Gastrocnemius medialis (tissue), 4 donors: ENCODE measurements at regions not wholly inside any gene's neighbourhood (a gene's known extent, or its start where the extent isn't known, plus 50 kb on each side); places are given as distances from the start of the nearest gene placed in this dataset.

Source experiments
- ATAC-seq, 2 donors: fragments of 150-250 bp; one replicate each; pipeline ENCODE4 v1.9.1; 2016
- DNase-seq, 2 donors: peaks; one replicate each; pipeline ENCODE4 v3.0.0-alpha.2; 2019
- H3K27ac ChIP-seq, 4 donors: fragments of 200-600 bp; sonication (generic); 1 replicate in 1 of 4; 2 replicates in 3 of 4; pipeline ENCODE4 v1.5.1; 2016 to 2018; ENCODE audit warnings: mild to moderate bottlenecking in 2 of 4, moderate library complexity in 1 of 4
- H3K27me3 ChIP-seq, 3 donors: fragments of 200-600 bp; sonication (generic) in 2 of 3; 1 replicate in 1 of 3; 2 replicates in 2 of 3; pipeline versions ENCODE4 v1.5.1 to v1.6.0; 2016 to 2019; ENCODE audit warnings: mild to moderate bottlenecking in 1 of 3, moderate library complexity in 1 of 3
- H3K36me3 ChIP-seq, 2 donors: fragments of 200-600 bp; sonication (generic) in 1 of 2; one replicate each; pipeline ENCODE4 v1.5.1; 2017 to 2018
- H3K4me1 ChIP-seq, 2 donors: fragments of 200-600 bp; sonication (generic) in 1 of 2; one replicate each; pipeline ENCODE4 v1.5.1; 2016 to 2017; ENCODE audit warnings: mild to moderate bottlenecking in 2 of 2
- H3K4me3 ChIP-seq, 4 donors: fragments of 200-600 bp; sonication (generic) in 3 of 4; 1 replicate in 1 of 4; 2 replicates in 3 of 4; pipeline ENCODE4 v1.5.1; 2016 to 2019; ENCODE audit warnings: mild to moderate bottlenecking in 2 of 4
- H3K9me3 ChIP-seq, 3 donors: fragments of 200-600 bp; sonication (generic) in 2 of 3; 1 replicate in 1 of 3; 2 replicates in 2 of 3; pipeline ENCODE4 v1.5.1; 2016 to 2019
- POLR2A ChIP-seq, 2 donors: fragments of 450-650 bp; IDR thresholded peaks; one replicate each; pipeline ENCODE4 v1.6.1; 2017; ENCODE audit warnings: antibody characterized with exemption in 2 of 2, mild to moderate bottlenecking in 2 of 2, moderate library complexity in 2 of 2
- in situ Hi-C, 4 donors: fragments of 200-750 bp; cut with MboI; loops; one replicate each; pipeline versions ENCODE4 v1.15.0 to v1.8.0; 2017; ENCODE audit warnings: low sequenced_read_pairs in 4 of 4
- intact Hi-C: fragments of 100-400 bp; cut with DNase I; formaldehyde crosslinking; loops from one replicate; pipeline ENCODE4 v1.15.1; 2023; ENCODE audit warnings: low total_unique reads
- TF ChIP-seq, protein P1 (sequence below), 5 experiments: fragments of 450-650 bp in 3 of 5; fragments of 200-600 bp in 2 of 5; sonication (generic) in 2 of 5; IDR thresholded peaks in 4 of 5; conservative IDR thresholded peaks in 1 of 5; 1 replicate in 4 of 5; 2 replicates in 1 of 5; pipeline ENCODE4 v1.5.1; 2016 to 2019; ENCODE audit warnings: antibody characterized with exemption in 5 of 5, mild to moderate bottlenecking in 3 of 5, moderate library complexity in 3 of 5

GRCh38 chr13:50733392-50733791 lies 110.1 kb downstream of the DLEU7 start:
- in situ Hi-C loops (no loop called here), intact Hi-C loops (loop anchor here (5.0 kb wide), 1 partner anchor 51 kb away; no protein-coding TSS in a partner anchor)
- Histone ChIP-seq H3K27me3 (no peaks in the 10 kb centered on the region), H3K4me1 (no peaks in the 10 kb centered on the region), H3K36me3 (no peaks in the 10 kb centered on the region), H3K27ac (no peak overlapping the region), H3K4me3 (no peak overlapping the region), H3K9me3 (no peaks in the 10 kb centered on the region)
- ATAC-seq (no peak), DNase-seq (no peak)
- TF ChIP-seq POLR2A (IDR thresholded peaks at IDR 0.05): no peak
- TF ChIP-seq, protein P1, sequence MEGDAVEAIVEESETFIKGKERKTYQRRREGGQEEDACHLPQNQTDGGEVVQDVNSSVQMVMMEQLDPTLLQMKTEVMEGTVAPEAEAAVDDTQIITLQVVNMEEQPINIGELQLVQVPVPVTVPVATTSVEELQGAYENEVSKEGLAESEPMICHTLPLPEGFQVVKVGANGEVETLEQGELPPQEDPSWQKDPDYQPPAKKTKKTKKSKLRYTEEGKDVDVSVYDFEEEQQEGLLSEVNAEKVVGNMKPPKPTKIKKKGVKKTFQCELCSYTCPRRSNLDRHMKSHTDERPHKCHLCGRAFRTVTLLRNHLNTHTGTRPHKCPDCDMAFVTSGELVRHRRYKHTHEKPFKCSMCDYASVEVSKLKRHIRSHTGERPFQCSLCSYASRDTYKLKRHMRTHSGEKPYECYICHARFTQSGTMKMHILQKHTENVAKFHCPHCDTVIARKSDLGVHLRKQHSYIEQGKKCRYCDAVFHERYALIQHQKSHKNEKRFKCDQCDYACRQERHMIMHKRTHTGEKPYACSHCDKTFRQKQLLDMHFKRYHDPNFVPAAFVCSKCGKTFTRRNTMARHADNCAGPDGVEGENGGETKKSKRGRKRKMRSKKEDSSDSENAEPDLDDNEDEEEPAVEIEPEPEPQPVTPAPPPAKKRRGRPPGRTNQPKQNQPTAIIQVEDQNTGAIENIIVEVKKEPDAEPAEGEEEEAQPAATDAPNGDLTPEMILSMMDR (IDR thresholded peaks at IDR 0.05 in 4 of 5, conservative IDR thresholded peaks at IDR 0.05 in 1 of 5): no peak

GRCh38 chr13:50735071-50735470 lies 108.4 kb downstream of the DLEU7 start:
- TF ChIP-seq POLR2A (IDR thresholded peaks at IDR 0.05): no peak
- TF ChIP-seq, protein P1 (IDR thresholded peaks at IDR 0.05 in 4 of 5, conservative IDR thresholded peaks at IDR 0.05 in 1 of 5): no peak
- no peaks in the 10 kb centered on the region for H3K27me3 ChIP-seq
- in situ Hi-C loops (no loop called here), intact Hi-C loops (no loop called here)
- ATAC-seq: no peak
- no peak overlapping the region for H3K27ac ChIP-seq
- no peaks in the 10 kb centered on the region for H3K9me3 ChIP-seq
- no peaks in the 10 kb centered on the region for H3K4me1 ChIP-seq
- no peaks in the 10 kb centered on the region for H3K36me3 ChIP-seq
- DNase-seq: no peak
- H3K4me3 ChIP-seq: no peak overlapping the region

DNA sequence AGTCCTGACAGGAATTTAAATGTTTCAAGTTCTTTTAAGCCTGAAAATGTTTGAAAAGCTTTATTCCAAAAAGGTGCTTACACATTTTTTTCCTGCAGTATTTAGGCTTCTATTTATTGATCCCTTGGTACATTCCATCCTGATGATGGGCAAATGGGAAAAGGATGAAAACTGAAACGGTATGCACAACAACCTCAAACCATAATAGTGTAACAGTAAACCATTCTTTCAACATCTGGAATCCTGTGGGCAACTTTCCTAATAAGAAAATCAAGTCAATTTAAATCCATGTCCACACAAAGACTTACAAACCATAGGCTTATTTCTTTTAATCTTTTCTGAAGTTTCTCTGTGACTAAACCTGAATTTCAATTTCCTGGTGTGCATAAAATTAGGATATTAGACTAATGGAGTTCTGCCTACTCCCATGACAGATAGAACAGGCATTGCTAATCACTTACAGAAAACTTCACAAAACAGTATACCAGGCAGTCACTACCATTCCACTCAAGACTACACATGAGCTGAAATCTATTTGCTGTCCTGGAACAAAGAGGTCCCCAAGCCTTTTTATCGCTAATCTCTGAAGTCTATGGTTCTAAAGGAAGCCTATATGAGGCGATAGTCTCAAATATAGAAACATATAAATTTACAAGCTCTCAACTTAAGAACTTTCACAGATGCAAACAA lies 103.3 kb downstream of the DLEU7 start:
- no peaks in the 10 kb centered on the region for H3K36me3 ChIP-seq
- no peak overlapping the region for H3K27ac ChIP-seq
- no peaks in the 10 kb centered on the region for H3K9me3 ChIP-seq
- TF ChIP-seq POLR2A (IDR thresholded peaks at IDR 0.05): no peak
- TF ChIP-seq, protein P1 (IDR thresholded peaks at IDR 0.05 in 4 of 5, conservative IDR thresholded peaks at IDR 0.05 in 1 of 5): no peak
- in situ Hi-C loops: no loop called here
- no peak for DNase-seq
- H3K27me3 ChIP-seq: no peaks in the 10 kb centered on the region
- no peak for ATAC-seq
- H3K4me1 ChIP-seq: no peaks in the 10 kb centered on the region
- H3K4me3 ChIP-seq: no peak overlapping the region
- intact Hi-C loops: no loop called here

- Histone ChIP-seq H3K36me3 (no peaks in the 10 kb centered on the region), H3K4me1 (no peaks in the 10 kb centered on the region), H3K9me3 (no peaks in the 10 kb centered on the region), H3K4me3 (no peak overlapping the region), H3K27ac (no peak overlapping the region), H3K27me3 (no peaks in the 10 kb centered on the region)
- intact Hi-C loops (no loop called here), in situ Hi-C loops (no loop called here)
- ATAC-seq: no peak
- no peak for TF ChIP-seq POLR2A (IDR thresholded peaks at IDR 0.05)
- TF ChIP-seq, protein P1 (IDR thresholded peaks at IDR 0.05 in 4 of 5, conservative IDR thresholded peaks at IDR 0.05 in 1 of 5): no peak
- DNase-seq: no peak
These were observed 101.1 kb downstream of the DLEU7 start for GRCh38 chr13:50742353-50742752.

DNA sequence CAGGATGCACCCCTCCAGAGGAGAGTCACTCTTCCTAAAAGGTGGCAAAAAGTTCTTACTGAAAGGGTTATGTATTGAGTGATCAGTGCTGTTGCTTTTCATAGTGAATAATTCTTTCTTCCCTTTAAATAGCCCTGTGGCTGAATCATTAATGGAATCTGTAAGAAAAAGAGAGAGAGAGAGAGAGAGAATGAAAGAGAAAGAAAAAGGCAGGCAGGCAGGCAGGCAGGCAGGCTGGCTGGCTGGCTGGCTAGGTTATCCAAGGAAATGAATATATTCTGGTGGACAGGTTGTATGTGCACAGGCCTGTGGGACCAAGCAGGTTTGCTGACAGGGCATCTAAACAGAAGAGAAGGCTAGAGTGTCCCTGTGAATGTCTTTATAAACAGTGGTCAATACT lies 100.5 kb downstream of the DLEU7 start:
- DNase-seq: no peak
- Histone ChIP-seq H3K27ac (no peak overlapping the region), H3K4me1 (no peaks in the 10 kb centered on the region), H3K4me3 (no peak overlapping the region), H3K36me3 (no peaks in the 10 kb centered on the region), H3K9me3 (no peaks in the 10 kb centered on the region), H3K27me3 (no peaks in the 10 kb centered on the region)
- no peak for TF ChIP-seq POLR2A (IDR thresholded peaks at IDR 0.05)
- TF ChIP-seq, protein P1 (IDR thresholded peaks at IDR 0.05 in 4 of 5, conservative IDR thresholded peaks at IDR 0.05 in 1 of 5): no peak
- ATAC-seq: no peak
- in situ Hi-C loops: no loop called here
- intact Hi-C loops: no loop called here
